HCT116 (cell line): ENCODE measurements at regions not wholly inside any gene's neighbourhood (a gene's known extent, or its start where the extent isn't known, plus 50 kb on each side); places are given as distances from the start of the nearest gene placed in this dataset.

Experiments
- ATAC-seq: fragments of 200-7000 bp; cut with Tn5 transposase; 2 replicates; pipeline ENCODE4 v1.9.1; 2020; ENCODE audit warnings: mild to moderate bottlenecking, moderate library complexity
- BruUV-seq: library from RNA; stranded (reverse); fragments of 400-500 nt; replicated peaks from 2 replicates; lab custom pipeline; 2021; lab: Mats Ljungman, UMichigan
- CTCF ChIA-PET: fragments of 300-600 bp; sonication (Branson Sonifier 250); formaldehyde crosslinking; loops from one replicate; lab custom pipeline; 2021; ENCODE audit warnings: antibody characterized with exemption; lab: Charles Lee
- POLR2A ChIA-PET: fragments of 300-600, 350-600 bp; sonication (Branson Sonifier 250); formaldehyde crosslinking; loops from one replicate; lab custom pipeline; 2021; ENCODE audit warnings: antibody characterized with exemption; lab: Charles Lee
- RAD21 ChIA-PET, 2 experiments: fragments of 300-600 bp; sonication (Branson Sonifier 250); formaldehyde crosslinking; loops; one replicate each; lab custom pipeline; 2023; ENCODE audit warnings: low total read pairs in 2 of 2; ENCODE audit not compliant: uncharacterized antibody in 2 of 2, unreplicated experiment in 2 of 2, low non-redundant PET in 1 of 2; lab: Charles Lee
- DNase-seq: peaks from one replicate; pipeline ENCODE4 v3.0.0-alpha.2; 2010; ENCODE audit warnings: low read depth, low spot score
- H2AFZ ChIP-seq: fragments of 200-600 bp; shearing (Covaris generic), sonication (generic); 2 replicates; pipeline ENCODE4 v1.6.1; 2017; ENCODE audit warnings: low read depth, mixed run types, mixed read lengths, antibody characterized with exemption, low read length; ENCODE audit not compliant: poor library complexity, severe bottlenecking
- H3K27ac ChIP-seq: 2 replicates; pipeline ENCODE4 v1.5.1; 2012; ENCODE audit warnings: low read depth, low read length
- H3K27me3 ChIP-seq: fragments of 200-600 bp; sonication (generic); 2 replicates; pipeline ENCODE4 v1.6.1; 2016; ENCODE audit warnings: mixed run types, low read length, mixed read lengths; ENCODE audit not compliant: insufficient read depth
- H3K36me3 ChIP-seq, 2 experiments: fragments of 200-500 bp in 1 of 2; fragments of 200-600 bp in 1 of 2; sonication (Bioruptor generic) in 1 of 2; sonication (generic) in 1 of 2; 2 replicates each; pipeline versions ENCODE4 v1.5.1 to v1.6.1; 2014 to 2016; ENCODE audit warnings: low read length in 2 of 2, inconsistent platforms in 1 of 2, mixed read lengths in 1 of 2, mixed run types in 1 of 2; ENCODE audit not compliant: insufficient read depth in 2 of 2, control insufficient read depth in 1 of 2
- H3K4me1 ChIP-seq, 2 experiments: fragments of 200-600 bp in 1 of 2; sonication (generic) in 1 of 2; 2 replicates each; pipeline versions ENCODE4 v1.5.1 to v1.6.1; 2012 to 2017; ENCODE audit warnings: low read length in 2 of 2, inconsistent platforms in 1 of 2, mild to moderate bottlenecking in 1 of 2, mixed read lengths in 1 of 2, mixed run types in 1 of 2, moderate library complexity in 1 of 2; ENCODE audit not compliant: insufficient read depth in 2 of 2, control insufficient read depth in 1 of 2
- H3K4me2 ChIP-seq: fragments of 200-600 bp; sonication (generic); 2 replicates; pipeline ENCODE4 v1.6.1; 2017; ENCODE audit warnings: mixed run types, low read length, mixed read lengths
- H3K4me3 ChIP-seq, 2 experiments: fragments of 200-600 bp in 1 of 2; sonication (generic) in 1 of 2; replicated peaks in 1 of 2; 2 replicates each; pipeline ENCODE4 v1.5.1; 2011 to 2016; ENCODE audit warnings: low read length in 2 of 2, control low read depth in 1 of 2, low read depth in 1 of 2, mild to moderate bottlenecking in 1 of 2, mixed read lengths in 1 of 2, mixed run types in 1 of 2
- H3K79me2 ChIP-seq: fragments of 200-600 bp; sonication (generic); 2 replicates; pipeline ENCODE4 v1.6.1; 2017; ENCODE audit warnings: mild to moderate bottlenecking, mixed run types, low read length, moderate library complexity, mixed read lengths; ENCODE audit not compliant: insufficient read depth
- H3K9ac ChIP-seq: fragments of 200-600 bp; sonication (generic); 2 replicates; pipeline ENCODE4 v1.6.1; 2016; ENCODE audit warnings: low read length, mixed read lengths
- H3K9me2 ChIP-seq: fragments of 200-600 bp; sonication (generic), shearing (Covaris generic); 2 replicates; pipeline ENCODE4 v1.6.1; 2017; ENCODE audit warnings: mixed run types, mild to moderate bottlenecking, moderate library complexity; ENCODE audit not compliant: insufficient read depth
- H3K9me3 ChIP-seq, 2 experiments: fragments of 200-500 bp in 1 of 2; fragments of 200-600 bp in 1 of 2; sonication (Bioruptor generic) in 1 of 2; sonication (generic) in 1 of 2; 2 replicates each; pipeline ENCODE4 v1.6.1; 2014 to 2017; ENCODE audit warnings: low read length in 2 of 2, mixed read lengths in 2 of 2, inconsistent platforms in 1 of 2, low read depth in 1 of 2, mild to moderate bottlenecking in 1 of 2, mixed run types in 1 of 2, moderate library complexity in 1 of 2; ENCODE audit not compliant: control insufficient read depth in 1 of 2, insufficient read depth in 1 of 2
- H4K20me1 ChIP-seq: fragments of 200-600 bp; sonication (generic), shearing (Covaris generic); 2 replicates; pipeline ENCODE4 v1.6.1; 2017; ENCODE audit warnings: mixed run types, mild to moderate bottlenecking, moderate library complexity; ENCODE audit not compliant: insufficient read depth
- CBX3 ChIP-seq: IDR thresholded peaks from 2 replicates; pipeline ENCODE4 v1.6.1; 2012; ENCODE audit warnings: low read depth
- CEBPB ChIP-seq: IDR thresholded peaks from 2 replicates; pipeline ENCODE4 v1.6.1; 2012; ENCODE audit warnings: low read depth
- EGR1 ChIP-seq: IDR thresholded peaks from 2 replicates; pipeline ENCODE4 v1.6.1; 2012; ENCODE audit warnings: low read depth
- EZH2 ChIP-seq: fragments of 200-600 bp; sonication (generic); IDR thresholded peaks from 2 replicates; pipeline ENCODE4 v1.6.1; 2017; ENCODE audit warnings: antibody characterized with exemption, mixed run types
- EZH2phosphoT487 ChIP-seq: fragments of 200-600 bp; IDR thresholded peaks from 2 replicates; pipeline ENCODE4 v1.6.1; 2018; ENCODE audit warnings: antibody characterized with exemption, borderline replicate concordance
- FOSL1 ChIP-seq: IDR thresholded peaks from 2 replicates; pipeline ENCODE4 v1.6.1; 2012; ENCODE audit warnings: low read depth
- JUND ChIP-seq: IDR thresholded peaks from 2 replicates; pipeline ENCODE4 v1.6.1; 2012
- POLR2AphosphoS5 ChIP-seq: IDR thresholded peaks from 2 replicates; pipeline ENCODE4 v1.6.1; 2011; ENCODE audit warnings: mild to moderate bottlenecking, low read depth, low read length, moderate library complexity
- RAD21 ChIP-seq: IDR thresholded peaks from 2 replicates; pipeline ENCODE4 v1.6.1; 2012; ENCODE audit warnings: low read depth, mild to moderate bottlenecking
- SIN3A ChIP-seq: IDR thresholded peaks from 2 replicates; pipeline ENCODE4 v1.6.1; 2012; ENCODE audit warnings: low read depth
- SP1 ChIP-seq: IDR thresholded peaks from 2 replicates; pipeline ENCODE4 v1.6.1; 2012; ENCODE audit warnings: low read depth
- SRF ChIP-seq: IDR thresholded peaks from 2 replicates; pipeline ENCODE4 v1.6.1; 2012; ENCODE audit warnings: low read depth
- TCF7L2 ChIP-seq: IDR thresholded peaks from 2 replicates; pipeline ENCODE4 v1.7.0; 2011; ENCODE audit warnings: borderline replicate concordance, inconsistent platforms; ENCODE audit not compliant: insufficient read depth, insufficient read length; ENCODE audit errors: extremely low read depth
- YY1 ChIP-seq: IDR thresholded peaks from 2 replicates; pipeline ENCODE4 v1.6.1; 2011; ENCODE audit warnings: low read length, low read depth, moderate library complexity, mild to moderate bottlenecking; ENCODE audit not compliant: insufficient replicate concordance; ENCODE audit errors: extremely low read depth
- ZBTB33 ChIP-seq: IDR thresholded peaks from 2 replicates; pipeline ENCODE4 v1.6.1; 2011; ENCODE audit warnings: mild to moderate bottlenecking, low read length, moderate library complexity; ENCODE audit not compliant: insufficient replicate concordance; ENCODE audit errors: extremely low read depth
- ZNF274 ChIP-seq: fragments of 200-500 bp; sonication (Bioruptor generic); IDR thresholded peaks from 2 replicates; pipeline ENCODE4 v1.6.1; 2014; ENCODE audit warnings: mild to moderate bottlenecking, low read depth, low read length, inconsistent platforms
- intact Hi-C: fragments of 100-400 bp; cut with micrococcal nuclease; formaldehyde crosslinking; loops from 2 replicates; pipeline ENCODE4 v1.10.0; 2022
- TF ChIP-seq, protein P1 (sequence below): IDR thresholded peaks from 2 replicates; pipeline ENCODE4 v1.6.1; 2012
- TF ChIP-seq, protein P2 (sequence below): IDR thresholded peaks from 2 replicates; pipeline ENCODE4 v1.6.1; 2012; ENCODE audit warnings: low read depth

DNA sequence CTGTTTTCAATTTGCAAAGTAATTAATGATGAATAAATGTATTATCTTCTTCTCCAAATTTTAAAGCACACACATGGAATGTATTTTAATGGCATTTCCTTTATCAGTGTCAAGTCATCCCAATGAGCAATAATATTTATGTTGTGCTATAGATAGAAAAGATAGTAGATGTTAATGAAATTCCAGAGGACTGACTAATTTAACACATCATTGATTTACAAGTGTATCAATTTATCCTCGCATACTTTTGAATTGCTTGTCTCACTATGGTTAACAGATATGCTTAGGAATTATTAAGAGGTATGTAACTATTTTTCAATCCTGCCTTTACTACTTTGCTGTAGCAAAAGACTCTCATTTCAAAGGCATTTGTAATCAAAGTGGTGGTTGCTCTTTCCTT, 842.9 kb downstream of the SLC6A15 start:
- BruUV-seq = no TSS peak
- DNase-seq (no peak), ATAC-seq (no peak)
- no peaks in the 10 kb centered on the region for H3K27me3 ChIP-seq
- no peak overlapping the region for H3K27ac ChIP-seq
- no peaks in the 10 kb centered on the region for H3K9me2 ChIP-seq
- H3K79me2 ChIP-seq = no peaks in the 10 kb centered on the region
- no peak for TF ChIP-seq SRF
- TF ChIP-seq POLR2AphosphoS5 = no peak
- no peak for TF ChIP-seq CBX3
- TF ChIP-seq TCF7L2 = no peak
- no peak for TF ChIP-seq SP1
- TF ChIP-seq JUND = no peak
- no peak for TF ChIP-seq EZH2
- no peak for TF ChIP-seq EGR1
- no peak for TF ChIP-seq YY1
- TF ChIP-seq FOSL1 = no peak
- TF ChIP-seq, protein P1, sequence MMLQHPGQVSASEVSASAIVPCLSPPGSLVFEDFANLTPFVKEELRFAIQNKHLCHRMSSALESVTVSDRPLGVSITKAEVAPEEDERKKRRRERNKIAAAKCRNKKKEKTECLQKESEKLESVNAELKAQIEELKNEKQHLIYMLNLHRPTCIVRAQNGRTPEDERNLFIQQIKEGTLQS = no peak
- TF ChIP-seq RAD21 = no peak
- no peak for TF ChIP-seq ZNF274
- no peak for TF ChIP-seq SIN3A
- no peak for TF ChIP-seq ZBTB33
- no peak for TF ChIP-seq EZH2phosphoT487
- TF ChIP-seq CEBPB = no peak
- TF ChIP-seq, protein P2, sequence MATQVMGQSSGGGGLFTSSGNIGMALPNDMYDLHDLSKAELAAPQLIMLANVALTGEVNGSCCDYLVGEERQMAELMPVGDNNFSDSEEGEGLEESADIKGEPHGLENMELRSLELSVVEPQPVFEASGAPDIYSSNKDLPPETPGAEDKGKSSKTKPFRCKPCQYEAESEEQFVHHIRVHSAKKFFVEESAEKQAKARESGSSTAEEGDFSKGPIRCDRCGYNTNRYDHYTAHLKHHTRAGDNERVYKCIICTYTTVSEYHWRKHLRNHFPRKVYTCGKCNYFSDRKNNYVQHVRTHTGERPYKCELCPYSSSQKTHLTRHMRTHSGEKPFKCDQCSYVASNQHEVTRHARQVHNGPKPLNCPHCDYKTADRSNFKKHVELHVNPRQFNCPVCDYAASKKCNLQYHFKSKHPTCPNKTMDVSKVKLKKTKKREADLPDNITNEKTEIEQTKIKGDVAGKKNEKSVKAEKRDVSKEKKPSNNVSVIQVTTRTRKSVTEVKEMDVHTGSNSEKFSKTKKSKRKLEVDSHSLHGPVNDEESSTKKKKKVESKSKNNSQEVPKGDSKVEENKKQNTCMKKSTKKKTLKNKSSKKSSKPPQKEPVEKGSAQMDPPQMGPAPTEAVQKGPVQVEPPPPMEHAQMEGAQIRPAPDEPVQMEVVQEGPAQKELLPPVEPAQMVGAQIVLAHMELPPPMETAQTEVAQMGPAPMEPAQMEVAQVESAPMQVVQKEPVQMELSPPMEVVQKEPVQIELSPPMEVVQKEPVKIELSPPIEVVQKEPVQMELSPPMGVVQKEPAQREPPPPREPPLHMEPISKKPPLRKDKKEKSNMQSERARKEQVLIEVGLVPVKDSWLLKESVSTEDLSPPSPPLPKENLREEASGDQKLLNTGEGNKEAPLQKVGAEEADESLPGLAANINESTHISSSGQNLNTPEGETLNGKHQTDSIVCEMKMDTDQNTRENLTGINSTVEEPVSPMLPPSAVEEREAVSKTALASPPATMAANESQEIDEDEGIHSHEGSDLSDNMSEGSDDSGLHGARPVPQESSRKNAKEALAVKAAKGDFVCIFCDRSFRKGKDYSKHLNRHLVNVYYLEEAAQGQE = no peak
- H3K9ac ChIP-seq = no peak overlapping the region
- no peak overlapping the region for H2AFZ ChIP-seq
- no peaks in the 10 kb centered on the region for H3K4me1 ChIP-seq
- H4K20me1 ChIP-seq = no peaks in the 10 kb centered on the region
- ChIA-PET POLR2A (no interaction called here), CTCF (no interaction called here), RAD21 (no interaction called here)
- H3K9me3 ChIP-seq = no peaks in the 10 kb centered on the region
- no peaks in the 10 kb centered on the region for H3K36me3 ChIP-seq
- H3K4me2 ChIP-seq = no peak overlapping the region
- no peak overlapping the region for H3K4me3 ChIP-seq
- intact Hi-C loops = no loop called here
